ENCODE measurements at regions not wholly inside any gene's neighbourhood (a gene's known extent, or its start where the extent isn't known, plus 50 kb on each side); places are given as distances from the start of the nearest gene placed in this dataset.
"Not testable (repeated sequence)": the region's sequence is repeated elsewhere in the genome, so short reads cannot be mapped to it uniquely, and the experiment has no call there.

GRCh38 chr2:118457951-118458350 is 369.7 kb downstream of the INSIG2 start:
- no peak for DNase-seq

GRCh38 chr2:118449401-118449800 is 361.1 kb downstream of the INSIG2 start:
- DNase-seq = no peak

GRCh38 chr2:118443596-118443995 is 355.3 kb downstream of the INSIG2 start:
- no peak for DNase-seq

GRCh38 chr2:118442996-118443553 is 354.8 kb downstream of the INSIG2 start:
- DNase-seq = no peak

GRCh38 chr2:118442046-118442445 is 353.8 kb downstream of the INSIG2 start:
- DNase-seq = no peak

GRCh38 chr2:118440404-118441098 is 352.3 kb downstream of the INSIG2 start:
- DNase-seq = no peak

GRCh38 chr2:118437501-118437900 is 349.2 kb downstream of the INSIG2 start:
- DNase-seq = no peak

GRCh38 chr2:118431997-118432396 is 343.7 kb downstream of the INSIG2 start:
- no peak for DNase-seq

GRCh38 chr2:118431586-118431985 is 343.3 kb downstream of the INSIG2 start:
- DNase-seq = no peak

GRCh38 chr2:118431165-118431517 is 342.9 kb downstream of the INSIG2 start:
- DNase-seq = no peak

GRCh38 chr2:118430510-118431164 is 342.4 kb downstream of the INSIG2 start:
- DNase-seq = no peak

GRCh38 chr2:118425191-118425590 is 336.9 kb downstream of the INSIG2 start:
- DNase-seq = no peak

- no peak for DNase-seq
Observed at GRCh38 chr2:118423776-118424175, 335.5 kb downstream of the INSIG2 start.

GRCh38 chr2:118421648-118422047 is 333.4 kb downstream of the INSIG2 start:
- no peak for DNase-seq

- DNase-seq = no peak
Observed at GRCh38 chr2:118417406-118418120, 329.3 kb downstream of the INSIG2 start.

- DNase-seq = not testable (repeated sequence)
Observed at GRCh38 chr2:118415186-118415585, 326.9 kb downstream of the INSIG2 start.

- no peak for DNase-seq
Observed at GRCh38 chr2:118403658-118404451, 315.6 kb downstream of the INSIG2 start.

GRCh38 chr2:118388771-118389170 is 300.5 kb downstream of the INSIG2 start:
- no peak for DNase-seq

GRCh38 chr2:118387509-118387908 is 299.2 kb downstream of the INSIG2 start:
- no peak for DNase-seq

- DNase-seq = no peak
Observed at GRCh38 chr2:118386641-118387302, 298.5 kb downstream of the INSIG2 start.

GRCh38 chr2:118380915-118381653 is 292.8 kb downstream of the INSIG2 start:
- no peak for DNase-seq

All from C1 segment of cervical spinal cord (tissue), 14 donors.